Keratinocyte (primary cell): ENCODE measurements at regions not wholly inside any gene's neighbourhood (a gene's known extent, or its start where the extent isn't known, plus 50 kb on each side); places are given as distances from the start of the nearest gene placed in this dataset.

Source experiments
- CTCF ChIP-seq, 3 experiments: IDR thresholded peaks in 1 of 3; conservative IDR thresholded peaks in 1 of 3; optimal IDR thresholded peaks in 1 of 3; 2 replicates in 2 of 3; 3 replicates in 1 of 3; pipeline versions ENCODE3 to v1.5.1; 2011; ENCODE audit warnings: low read length in 3 of 3, mild to moderate bottlenecking in 3 of 3, moderate library complexity in 2 of 3, control low read depth in 1 of 3, inconsistent platforms in 1 of 3; ENCODE audit not compliant: insufficient read depth in 2 of 3; ENCODE audit errors: extremely low read depth in 1 of 3
- EZH2 ChIP-seq: IDR thresholded peaks from one replicate; pipeline ENCODE4 v1.6.1; 2012; ENCODE audit warnings: inconsistent platforms, mild to moderate bottlenecking, low read length, moderate library complexity

GRCh38 chr5:2201011-2201410 lies 318.3 kb upstream of the IRX4 start:
- TF ChIP-seq CTCF (optimal IDR thresholded peaks at IDR 0.05 in 1 of 3, IDR thresholded peaks at IDR 0.05 in 1 of 3, conservative IDR thresholded peaks at IDR 0.05 in 1 of 3; ENCODE audit: extremely low read depth in 1 of 3, insufficient read depth in 2 of 3, low read length in 3 of 3) (no peak), EZH2 (no peak)
